Breast epithelium (tissue), 3 donors: ENCODE measurements at regions not wholly inside any gene's neighbourhood (a gene's known extent, or its start where the extent isn't known, plus 50 kb on each side); places are given as distances from the start of the nearest gene placed in this dataset.

Source experiments
- POLR2A ChIP-seq: fragments of 450-650 bp; IDR thresholded peaks from one replicate; pipeline ENCODE4 v1.6.1; 2016; ENCODE audit warnings: antibody characterized with exemption, mild to moderate bottlenecking, moderate library complexity
- POLR2AphosphoS5 ChIP-seq, 3 donors: sonication (generic); formaldehyde crosslinking; IDR thresholded peaks; one replicate each; pipeline ENCODE4 v1.6.1; 2017; ENCODE audit warnings: antibody characterized with exemption in 3 of 3
- TF ChIP-seq, protein P1 (sequence below), 3 donors: fragments of 450-650 bp; IDR thresholded peaks; one replicate each; pipeline ENCODE4 v1.5.1; 2016 to 2017; ENCODE audit warnings: antibody characterized with exemption in 3 of 3, mild to moderate bottlenecking in 3 of 3, moderate library complexity in 3 of 3

DNA sequence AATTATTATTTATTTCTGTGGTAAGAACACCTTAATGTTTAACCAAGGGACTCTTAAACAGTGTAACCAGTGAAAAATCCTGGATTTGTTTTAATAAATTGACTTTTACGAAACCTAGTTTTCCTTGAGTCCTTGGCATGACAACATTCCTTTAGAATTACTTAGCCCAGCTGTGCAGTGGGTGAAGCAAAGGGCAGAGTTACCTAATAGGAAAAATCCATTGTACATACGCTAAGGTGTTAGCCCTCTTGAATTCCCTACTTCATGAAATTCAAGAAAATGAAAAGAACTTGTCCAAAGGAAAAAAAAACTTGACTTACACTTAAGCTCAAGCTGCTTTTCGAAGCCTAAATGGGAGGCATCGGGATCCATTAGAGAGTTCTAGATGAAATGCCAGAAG is 852.0 kb upstream of the ADAMTS5 start:
- TF ChIP-seq, protein P1, sequence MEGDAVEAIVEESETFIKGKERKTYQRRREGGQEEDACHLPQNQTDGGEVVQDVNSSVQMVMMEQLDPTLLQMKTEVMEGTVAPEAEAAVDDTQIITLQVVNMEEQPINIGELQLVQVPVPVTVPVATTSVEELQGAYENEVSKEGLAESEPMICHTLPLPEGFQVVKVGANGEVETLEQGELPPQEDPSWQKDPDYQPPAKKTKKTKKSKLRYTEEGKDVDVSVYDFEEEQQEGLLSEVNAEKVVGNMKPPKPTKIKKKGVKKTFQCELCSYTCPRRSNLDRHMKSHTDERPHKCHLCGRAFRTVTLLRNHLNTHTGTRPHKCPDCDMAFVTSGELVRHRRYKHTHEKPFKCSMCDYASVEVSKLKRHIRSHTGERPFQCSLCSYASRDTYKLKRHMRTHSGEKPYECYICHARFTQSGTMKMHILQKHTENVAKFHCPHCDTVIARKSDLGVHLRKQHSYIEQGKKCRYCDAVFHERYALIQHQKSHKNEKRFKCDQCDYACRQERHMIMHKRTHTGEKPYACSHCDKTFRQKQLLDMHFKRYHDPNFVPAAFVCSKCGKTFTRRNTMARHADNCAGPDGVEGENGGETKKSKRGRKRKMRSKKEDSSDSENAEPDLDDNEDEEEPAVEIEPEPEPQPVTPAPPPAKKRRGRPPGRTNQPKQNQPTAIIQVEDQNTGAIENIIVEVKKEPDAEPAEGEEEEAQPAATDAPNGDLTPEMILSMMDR (IDR thresholded peaks at IDR 0.05) = no peak
- no peak for TF ChIP-seq POLR2A
- TF ChIP-seq POLR2AphosphoS5 (IDR thresholded peaks at IDR 0.05) = no peak
